ENCODE measurements at regions not wholly inside any gene's neighbourhood (a gene's known extent, or its start where the extent isn't known, plus 50 kb on each side); places are given as distances from the start of the nearest gene placed in this dataset.

DNA sequence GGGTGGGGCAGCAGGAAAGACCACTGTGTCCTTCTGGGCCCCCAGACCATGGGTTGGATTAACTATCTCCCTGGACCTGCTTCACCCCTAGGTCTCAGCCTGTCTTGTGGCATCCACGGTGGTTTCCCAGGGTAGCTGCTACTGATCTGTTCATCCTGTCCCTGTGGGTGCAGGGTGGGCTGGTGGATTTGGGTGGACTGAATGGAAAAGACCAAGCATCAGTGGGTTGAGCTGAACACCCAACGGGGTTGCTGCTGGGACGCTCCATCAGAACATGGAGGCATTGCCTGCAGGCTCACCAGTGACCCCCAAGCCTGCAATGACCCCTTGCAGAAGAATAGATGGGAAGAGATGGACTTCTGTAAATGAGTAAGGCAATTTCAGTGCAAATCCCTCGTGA, 812.1 kb downstream of the TBC1D22A start:
- TF ChIP-seq, protein P1, sequence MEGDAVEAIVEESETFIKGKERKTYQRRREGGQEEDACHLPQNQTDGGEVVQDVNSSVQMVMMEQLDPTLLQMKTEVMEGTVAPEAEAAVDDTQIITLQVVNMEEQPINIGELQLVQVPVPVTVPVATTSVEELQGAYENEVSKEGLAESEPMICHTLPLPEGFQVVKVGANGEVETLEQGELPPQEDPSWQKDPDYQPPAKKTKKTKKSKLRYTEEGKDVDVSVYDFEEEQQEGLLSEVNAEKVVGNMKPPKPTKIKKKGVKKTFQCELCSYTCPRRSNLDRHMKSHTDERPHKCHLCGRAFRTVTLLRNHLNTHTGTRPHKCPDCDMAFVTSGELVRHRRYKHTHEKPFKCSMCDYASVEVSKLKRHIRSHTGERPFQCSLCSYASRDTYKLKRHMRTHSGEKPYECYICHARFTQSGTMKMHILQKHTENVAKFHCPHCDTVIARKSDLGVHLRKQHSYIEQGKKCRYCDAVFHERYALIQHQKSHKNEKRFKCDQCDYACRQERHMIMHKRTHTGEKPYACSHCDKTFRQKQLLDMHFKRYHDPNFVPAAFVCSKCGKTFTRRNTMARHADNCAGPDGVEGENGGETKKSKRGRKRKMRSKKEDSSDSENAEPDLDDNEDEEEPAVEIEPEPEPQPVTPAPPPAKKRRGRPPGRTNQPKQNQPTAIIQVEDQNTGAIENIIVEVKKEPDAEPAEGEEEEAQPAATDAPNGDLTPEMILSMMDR (IDR thresholded peaks at IDR 0.05): no peak
- no peak for TF ChIP-seq POLR2A (IDR thresholded peaks at IDR 0.05)

Data from adrenal gland (tissue), 5 donors.